ENCODE measurements at regions not wholly inside any gene's neighbourhood (a gene's known extent, or its start where the extent isn't known, plus 50 kb on each side); places are given as distances from the start of the nearest gene placed in this dataset.
A peak's percentile ranks its signal among the peaks of the same experiment; 100 is the strongest.

DNA sequence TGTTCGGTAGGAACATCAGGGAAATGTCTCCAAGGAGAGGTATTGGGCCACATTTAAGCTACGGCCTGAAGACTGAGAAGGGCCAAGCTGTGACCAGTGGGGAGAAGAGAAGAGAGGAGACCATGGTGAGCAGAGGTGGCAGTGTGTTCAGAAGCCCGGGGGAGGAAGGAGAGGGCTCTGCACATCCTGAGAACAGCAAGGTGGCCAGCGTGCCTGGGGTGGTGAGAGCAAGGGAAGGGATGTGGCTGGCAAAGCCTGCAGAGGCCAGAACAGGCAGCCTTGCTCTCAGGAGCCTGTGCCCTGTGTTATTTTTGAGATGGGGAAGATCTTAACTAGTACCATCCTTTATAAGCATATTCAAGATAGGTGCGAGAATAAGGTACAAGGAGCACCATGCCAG is 933.5 kb upstream of the EEF2KMT start:
- DNase-seq (ENCODE audit: low read depth in 4 of 6, low spot score in 6 of 6), result no peak
- H3K9me3 ChIP-seq (ENCODE audit: control insufficient read depth, insufficient read depth, low read length), result no peaks in the 10 kb centered on the region
- no peak overlapping the region for H3K4me3 ChIP-seq (ENCODE audit: low read depth, low read length)
- H3K27ac ChIP-seq (ENCODE audit: low read depth, low read length), result no peak overlapping the region
- H3K27me3 ChIP-seq (ENCODE audit: control insufficient read depth, insufficient read depth, low read length), result no peaks in the 10 kb centered on the region
- H3K4me1 ChIP-seq (ENCODE audit: control insufficient read depth, insufficient read depth, low read length), result no peaks in the 10 kb centered on the region
- WGBS (ENCODE audit: insufficient coverage), result 87% methylated on average over 5 of the region's 5 CpGs
- H3K36me3 ChIP-seq (ENCODE audit: control insufficient read depth, insufficient read depth, low read length), result no peaks in the 10 kb centered on the region

- H3K27ac ChIP-seq (ENCODE audit: low read depth, low read length), result no peak overlapping the region
- no peaks in the 10 kb centered on the region for H3K27me3 ChIP-seq (ENCODE audit: control insufficient read depth, insufficient read depth, low read length)
- 85% methylated on average over 6 of the region's 7 CpGs for WGBS (ENCODE audit: insufficient coverage)
- H3K36me3 ChIP-seq (ENCODE audit: control insufficient read depth, insufficient read depth, low read length), result no peaks in the 10 kb centered on the region
- DNase-seq (ENCODE audit: low read depth in 4 of 6, low spot score in 6 of 6), result peak in 1 of 6 donors; percentile 35
- no peak overlapping the region for H3K4me3 ChIP-seq (ENCODE audit: low read depth, low read length)
- no peaks in the 10 kb centered on the region for H3K4me1 ChIP-seq (ENCODE audit: control insufficient read depth, insufficient read depth, low read length)
- H3K9me3 ChIP-seq (ENCODE audit: control insufficient read depth, insufficient read depth, low read length), result no peaks in the 10 kb centered on the region
These were observed 930.1 kb upstream of the EEF2KMT start for GRCh38 chr16:6027733-6028132.

DNA sequence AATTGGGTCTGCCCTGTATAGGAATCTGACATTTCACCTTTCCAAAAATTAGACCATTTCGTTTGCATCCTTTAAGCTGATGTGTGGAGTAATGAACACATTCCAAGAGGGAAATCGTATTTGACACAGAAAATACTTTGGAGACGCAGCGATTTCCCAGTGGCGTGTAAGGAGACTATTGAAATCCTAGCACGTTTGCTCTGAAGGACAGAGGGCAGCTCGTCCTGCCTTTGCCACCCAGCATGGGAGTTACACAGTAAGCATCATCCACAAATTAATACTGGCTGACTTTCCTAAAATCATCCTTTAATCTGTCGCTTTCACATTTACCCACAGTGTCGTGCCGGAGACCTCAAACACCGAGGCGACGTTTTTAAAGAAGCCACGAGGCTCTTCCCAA is 925.9 kb upstream of the EEF2KMT start:
- no peaks in the 10 kb centered on the region for H3K36me3 ChIP-seq (ENCODE audit: control insufficient read depth, insufficient read depth, low read length)
- peaks cover 19% of the 10 kb centered on the region for H3K27me3 ChIP-seq (ENCODE audit: control insufficient read depth, insufficient read depth, low read length)
- H3K27ac ChIP-seq (ENCODE audit: low read depth, low read length), result no peak overlapping the region
- H3K4me3 ChIP-seq (ENCODE audit: low read depth, low read length), result no peak overlapping the region
- peaks cover 23% of the 10 kb centered on the region for H3K4me1 ChIP-seq (ENCODE audit: control insufficient read depth, insufficient read depth, low read length)
- no peaks in the 10 kb centered on the region for H3K9me3 ChIP-seq (ENCODE audit: control insufficient read depth, insufficient read depth, low read length)
- no peak for DNase-seq (ENCODE audit: low read depth in 4 of 6, low spot score in 6 of 6)
- WGBS (ENCODE audit: insufficient coverage), result 77% methylated on average over 5 of the region's 14 CpGs

DNA sequence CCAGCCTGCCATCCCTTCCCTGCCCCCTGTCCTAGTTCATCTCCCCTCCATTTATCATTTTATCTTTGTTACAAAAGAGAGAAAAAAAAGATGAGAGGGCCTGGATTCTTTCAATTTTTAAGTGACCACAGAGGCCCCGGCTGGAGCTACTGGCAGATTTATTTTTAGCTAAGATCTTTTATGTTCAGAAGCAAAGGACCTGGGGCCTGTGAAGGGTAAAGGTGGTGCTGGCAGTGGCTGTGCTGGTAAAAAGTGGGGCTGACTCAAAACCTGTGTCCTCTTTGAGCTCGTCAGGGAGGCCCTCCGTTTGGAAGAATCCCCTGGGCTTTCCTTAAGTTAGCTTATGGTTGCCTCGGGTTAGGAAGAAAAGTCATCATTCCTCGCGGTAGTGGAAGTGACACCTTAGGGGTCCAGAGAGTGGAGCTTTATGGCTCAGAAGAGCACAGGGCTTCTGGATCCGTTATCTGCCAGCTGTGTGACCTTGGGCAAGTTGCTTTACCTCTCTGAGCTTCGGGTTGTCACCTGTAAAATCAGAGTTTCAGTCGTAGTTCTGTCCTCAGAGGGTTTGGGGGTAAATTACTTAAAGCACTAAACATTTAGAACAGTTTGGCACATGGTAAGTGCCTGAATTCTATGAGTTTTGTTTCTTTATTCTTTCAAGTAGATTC is 923.8 kb upstream of the EEF2KMT start:
- H3K27ac ChIP-seq (ENCODE audit: low read depth, low read length), result no peak overlapping the region
- H3K4me3 ChIP-seq (ENCODE audit: low read depth, low read length), result no peak overlapping the region
- H3K4me1 ChIP-seq (ENCODE audit: control insufficient read depth, insufficient read depth, low read length), result peaks cover 26% of the 10 kb centered on the region
- no peaks in the 10 kb centered on the region for H3K9me3 ChIP-seq (ENCODE audit: control insufficient read depth, insufficient read depth, low read length)
- no peaks in the 10 kb centered on the region for H3K36me3 ChIP-seq (ENCODE audit: control insufficient read depth, insufficient read depth, low read length)
- WGBS (ENCODE audit: insufficient coverage), result 54% methylated on average over 7 of the region's 9 CpGs
- H3K27me3 ChIP-seq (ENCODE audit: control insufficient read depth, insufficient read depth, low read length), result peaks cover 21% of the 10 kb centered on the region
- no peak for DNase-seq (ENCODE audit: low read depth in 4 of 6, low spot score in 6 of 6)

DNA sequence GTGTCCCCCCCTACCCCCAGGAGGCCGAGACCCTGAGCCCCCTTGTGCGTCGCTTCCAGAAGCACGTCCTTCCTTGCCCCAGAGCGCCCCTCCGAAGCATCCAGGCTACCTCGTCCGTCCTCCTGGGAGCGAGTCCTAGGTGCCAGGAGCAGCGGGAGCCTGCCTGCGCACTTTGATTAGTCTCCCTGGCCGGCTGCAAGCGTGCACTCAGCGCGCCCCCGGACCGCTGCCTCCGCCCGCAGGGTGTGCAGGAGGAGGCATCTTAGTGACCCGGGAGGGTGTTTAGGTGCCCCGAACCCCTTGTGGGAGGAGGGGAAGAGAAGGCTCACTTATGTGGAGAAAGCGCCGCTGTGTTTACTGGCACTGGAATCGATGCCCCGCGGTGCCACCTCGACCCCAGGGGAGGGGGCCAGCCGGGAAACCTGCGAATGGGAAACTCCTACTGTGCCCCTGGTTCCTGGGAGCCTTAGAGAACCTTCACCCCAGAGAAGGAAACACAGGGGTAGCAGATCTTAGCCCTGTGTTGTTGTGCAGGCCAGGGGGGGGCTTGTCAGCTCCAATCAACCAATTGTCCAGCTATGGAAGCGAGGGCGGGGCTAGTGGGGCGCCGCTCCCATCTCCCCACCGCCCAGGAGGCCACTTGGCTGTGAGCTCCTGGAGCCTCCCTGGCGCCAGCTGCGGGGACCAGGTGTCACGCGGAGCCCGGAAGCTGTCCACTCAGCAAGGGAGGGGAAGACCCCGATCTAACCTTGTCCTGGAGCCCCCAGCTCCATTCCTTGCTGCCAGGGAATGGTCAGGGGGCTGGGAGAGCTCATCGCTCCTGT is 922.8 kb upstream of the EEF2KMT start:
- Histone ChIP-seq H3K27ac (ENCODE audit: low read depth, low read length) (no peak overlapping the region), H3K4me1 (ENCODE audit: control insufficient read depth, insufficient read depth, low read length) (peaks cover 26% of the 10 kb centered on the region), H3K9me3 (ENCODE audit: control insufficient read depth, insufficient read depth, low read length) (no peaks in the 10 kb centered on the region), H3K27me3 (ENCODE audit: control insufficient read depth, insufficient read depth, low read length) (peaks cover 21% of the 10 kb centered on the region), H3K4me3 (ENCODE audit: low read depth, low read length) (peak overlapping the region; percentile 51), H3K36me3 (ENCODE audit: control insufficient read depth, insufficient read depth, low read length) (no peaks in the 10 kb centered on the region)
- peak in 1 of 6 donors; percentile 36 for DNase-seq (ENCODE audit: low read depth in 4 of 6, low spot score in 6 of 6)
- WGBS (ENCODE audit: insufficient coverage), result 11% methylated on average over 39 of the region's 41 CpGs

GRCh38 chr16:6019490-6019991 is 921.9 kb upstream of the EEF2KMT start:
- no peaks in the 10 kb centered on the region for H3K9me3 ChIP-seq (ENCODE audit: control insufficient read depth, insufficient read depth, low read length)
- peaks cover 26% of the 10 kb centered on the region for H3K4me1 ChIP-seq (ENCODE audit: control insufficient read depth, insufficient read depth, low read length)
- under 1% methylated on average over 50 of the region's 50 CpGs for WGBS (ENCODE audit: insufficient coverage)
- peak overlapping the region; percentile 51 for H3K4me3 ChIP-seq (ENCODE audit: low read depth, low read length)
- peak in 1 of 6 donors; percentile 63 for DNase-seq (ENCODE audit: low read depth in 4 of 6, low spot score in 6 of 6)
- H3K27ac ChIP-seq (ENCODE audit: low read depth, low read length), result no peak overlapping the region
- H3K36me3 ChIP-seq (ENCODE audit: control insufficient read depth, insufficient read depth, low read length), result no peaks in the 10 kb centered on the region
- peaks cover 21% of the 10 kb centered on the region for H3K27me3 ChIP-seq (ENCODE audit: control insufficient read depth, insufficient read depth, low read length)

GRCh38 chr16:6018848-6019489 is 921.4 kb upstream of the EEF2KMT start:
- H3K27ac ChIP-seq (ENCODE audit: low read depth, low read length), result no peak overlapping the region
- 0% methylated on average over 48 of the region's 59 CpGs for WGBS (ENCODE audit: insufficient coverage)
- H3K4me3 ChIP-seq (ENCODE audit: low read depth, low read length), result peak overlapping the region; percentile 51
- H3K9me3 ChIP-seq (ENCODE audit: control insufficient read depth, insufficient read depth, low read length), result no peaks in the 10 kb centered on the region
- H3K36me3 ChIP-seq (ENCODE audit: control insufficient read depth, insufficient read depth, low read length), result no peaks in the 10 kb centered on the region
- peaks cover 21% of the 10 kb centered on the region for H3K27me3 ChIP-seq (ENCODE audit: control insufficient read depth, insufficient read depth, low read length)
- peak in 3 of 6 donors; percentile 38 to 85 (median 83) for DNase-seq (ENCODE audit: low read depth in 4 of 6, low spot score in 6 of 6)
- peaks cover 26% of the 10 kb centered on the region for H3K4me1 ChIP-seq (ENCODE audit: control insufficient read depth, insufficient read depth, low read length)

- H3K9me3 ChIP-seq (ENCODE audit: control insufficient read depth, insufficient read depth, low read length), result no peaks in the 10 kb centered on the region
- peaks cover 26% of the 10 kb centered on the region for H3K4me1 ChIP-seq (ENCODE audit: control insufficient read depth, insufficient read depth, low read length)
- 0% methylated on average over 1 of the region's 2 CpGs for WGBS (ENCODE audit: insufficient coverage)
- no peak overlapping the region for H3K27ac ChIP-seq (ENCODE audit: low read depth, low read length)
- peaks cover 21% of the 10 kb centered on the region for H3K27me3 ChIP-seq (ENCODE audit: control insufficient read depth, insufficient read depth, low read length)
- no peaks in the 10 kb centered on the region for H3K36me3 ChIP-seq (ENCODE audit: control insufficient read depth, insufficient read depth, low read length)
- DNase-seq (ENCODE audit: low read depth in 4 of 6, low spot score in 6 of 6), result peak in 3 of 6 donors; percentile 32 to 79 (median 70)
- no peak overlapping the region for H3K4me3 ChIP-seq (ENCODE audit: low read depth, low read length)
These were observed 919.1 kb upstream of the EEF2KMT start for GRCh38 chr16:6016530-6017184.

GRCh38 chr16:6012716-6013115 is 915.1 kb upstream of the EEF2KMT start:
- Histone ChIP-seq H3K4me1 (ENCODE audit: control insufficient read depth, insufficient read depth, low read length) (no peaks in the 10 kb centered on the region), H3K36me3 (ENCODE audit: control insufficient read depth, insufficient read depth, low read length) (no peaks in the 10 kb centered on the region), H3K4me3 (ENCODE audit: low read depth, low read length) (no peak overlapping the region), H3K27ac (ENCODE audit: low read depth, low read length) (no peak overlapping the region), H3K9me3 (ENCODE audit: control insufficient read depth, insufficient read depth, low read length) (no peaks in the 10 kb centered on the region), H3K27me3 (ENCODE audit: control insufficient read depth, insufficient read depth, low read length) (no peaks in the 10 kb centered on the region)
- DNase-seq (ENCODE audit: low read depth in 4 of 6, low spot score in 6 of 6), result no peak
- no CpG with 5 or more reads among the region's 1 CpG for WGBS (ENCODE audit: insufficient coverage)
